H1 (cell line): ENCODE measurements at regions not wholly inside any gene's neighbourhood (a gene's known extent, or its start where the extent isn't known, plus 50 kb on each side); places are given as distances from the start of the nearest gene placed in this dataset.

Experiments
- CEBPB ChIP-seq: IDR thresholded peaks from 2 replicates; pipeline ENCODE4 v1.6.1; 2012; ENCODE audit warnings: low read depth, low read length
- CREB1 ChIP-seq: IDR thresholded peaks from 2 replicates; pipeline ENCODE4 v1.6.1; 2012; ENCODE audit warnings: inconsistent platforms
- CTCF ChIP-seq, 3 experiments: IDR thresholded peaks; 1 replicate in 2 of 3; 2 replicates in 1 of 3; pipeline versions ENCODE4 v1.5.1 to v1.6.1; 2011; ENCODE audit warnings: low read length in 3 of 3, mild to moderate bottlenecking in 3 of 3, inconsistent platforms in 2 of 3, low read depth in 1 of 3, moderate library complexity in 1 of 3; ENCODE audit not compliant: insufficient read depth in 1 of 3; ENCODE audit errors: control extremely low read depth in 1 of 3
- NRF1 ChIP-seq: IDR thresholded peaks from 2 replicates; pipeline ENCODE4 v1.6.1; 2011; ENCODE audit warnings: mild to moderate bottlenecking, low read depth, low read length, improper control_type of control experiment
- TBP ChIP-seq: IDR thresholded peaks from 2 replicates; pipeline ENCODE4 v1.6.1; 2011; ENCODE audit warnings: low read depth, low read length, improper control_type of control experiment
- YY1 ChIP-seq: IDR thresholded peaks from 2 replicates; pipeline ENCODE4 v1.6.1; 2011; ENCODE audit warnings: low read depth, mild to moderate bottlenecking, low read length
- TF ChIP-seq, protein P1 (sequence below): IDR thresholded peaks from 2 replicates; pipeline ENCODE4 v1.6.1; 2011; ENCODE audit warnings: low read depth, mild to moderate bottlenecking, low read length; ENCODE audit not compliant: insufficient read depth
- TF ChIP-seq, protein P2 (sequence below): IDR thresholded peaks from 2 replicates; pipeline ENCODE4 v1.6.1; 2012; ENCODE audit warnings: low read length, inconsistent platforms

GRCh38 chr5:161600156-161600555, 53.6 kb upstream of the GABRB2 start:
- TF ChIP-seq CTCF (IDR thresholded peaks at IDR 0.05; ENCODE audit: control extremely low read depth in 1 of 3, insufficient read depth in 1 of 3, low read depth in 1 of 3, low read length in 3 of 3) (no peak), CREB1 (no peak), NRF1 (no peak), YY1 (no peak), CEBPB (no peak), TBP (no peak)
- TF ChIP-seq, protein P1, sequence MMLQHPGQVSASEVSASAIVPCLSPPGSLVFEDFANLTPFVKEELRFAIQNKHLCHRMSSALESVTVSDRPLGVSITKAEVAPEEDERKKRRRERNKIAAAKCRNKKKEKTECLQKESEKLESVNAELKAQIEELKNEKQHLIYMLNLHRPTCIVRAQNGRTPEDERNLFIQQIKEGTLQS, result no peak
- TF ChIP-seq, protein P2, sequence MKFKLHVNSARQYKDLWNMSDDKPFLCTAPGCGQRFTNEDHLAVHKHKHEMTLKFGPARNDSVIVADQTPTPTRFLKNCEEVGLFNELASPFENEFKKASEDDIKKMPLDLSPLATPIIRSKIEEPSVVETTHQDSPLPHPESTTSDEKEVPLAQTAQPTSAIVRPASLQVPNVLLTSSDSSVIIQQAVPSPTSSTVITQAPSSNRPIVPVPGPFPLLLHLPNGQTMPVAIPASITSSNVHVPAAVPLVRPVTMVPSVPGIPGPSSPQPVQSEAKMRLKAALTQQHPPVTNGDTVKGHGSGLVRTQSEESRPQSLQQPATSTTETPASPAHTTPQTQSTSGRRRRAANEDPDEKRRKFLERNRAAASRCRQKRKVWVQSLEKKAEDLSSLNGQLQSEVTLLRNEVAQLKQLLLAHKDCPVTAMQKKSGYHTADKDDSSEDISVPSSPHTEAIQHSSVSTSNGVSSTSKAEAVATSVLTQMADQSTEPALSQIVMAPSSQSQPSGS, result no peak
